B cell (primary cell): ENCODE measurements at regions not wholly inside any gene's neighbourhood (a gene's known extent, or its start where the extent isn't known, plus 50 kb on each side); places are given as distances from the start of the nearest gene placed in this dataset.

Experiments used
- ATAC-seq: fragments of 200-7000 bp; cut with Tn5 transposase; one replicate; pipeline ENCODE4 v1.10.0; 2021; ENCODE audit warnings: low read depth, mild to moderate bottlenecking, moderate number of reproducible peaks, moderate library complexity
- CTCF ChIA-PET: fragments of 350-600 bp; sonication (Branson Sonifier 250); formaldehyde crosslinking; loops from one replicate; lab custom pipeline; 2021; ENCODE audit warnings: antibody characterized with exemption, inconsistent platforms; lab: Charles Lee
- POLR2A ChIA-PET: fragments of 350-600 bp; sonication (Branson Sonifier 250); formaldehyde crosslinking; loops from one replicate; lab custom pipeline; 2021; ENCODE audit warnings: antibody characterized with exemption; lab: Charles Lee
- DNase-seq: peaks from one replicate; pipeline ENCODE4 v3.0.0; 2013
- H2AFZ ChIP-seq: 2 replicates; pipeline ENCODE4 v1.6.1; 2012; ENCODE audit warnings: mild to moderate bottlenecking, low read depth, low read length; ENCODE audit not compliant: insufficient read depth, poor library complexity, severe bottlenecking
- H3K27ac ChIP-seq, 2 donors: 1 replicate in 1 of 2; 2 replicates in 1 of 2; pipeline ENCODE4 v1.5.1; 2012 to 2013; ENCODE audit warnings: low read length in 2 of 2, mild to moderate bottlenecking in 2 of 2, moderate library complexity in 1 of 2
- H3K27me3 ChIP-seq, 4 experiments: fragments of 200-600 bp in 1 of 4; sonication (generic) in 1 of 4; replicated peaks in 1 of 4; 1 replicate in 2 of 4; 2 replicates in 2 of 4; pipeline versions ENCODE4 v1.6.1 to v1.7.0; 2013 to 2016; ENCODE audit warnings: low read length in 3 of 4, mild to moderate bottlenecking in 2 of 4, mixed read lengths in 1 of 4, moderate library complexity in 1 of 4; ENCODE audit not compliant: insufficient read depth in 4 of 4, control insufficient read depth in 3 of 4; ENCODE audit errors: control extremely low read depth in 1 of 4
- H3K36me3 ChIP-seq, 2 experiments: replicated peaks in 1 of 2; 1 replicate in 1 of 2; 2 replicates in 1 of 2; pipeline versions ENCODE4 v1.6.1 to v1.7.1; 2013; ENCODE audit warnings: low read length in 1 of 2; ENCODE audit not compliant: insufficient read depth in 2 of 2, control insufficient read depth in 1 of 2; ENCODE audit errors: control extremely low read depth in 1 of 2, extremely low read depth in 1 of 2
- H3K4me1 ChIP-seq, 2 donors: fragments of 200-600 bp in 1 of 2; sonication (generic) in 1 of 2; 1 replicate in 1 of 2; 2 replicates in 1 of 2; pipeline versions ENCODE4 v1.5.1 to v1.6.1; 2013 to 2017; ENCODE audit warnings: low read length in 2 of 2; ENCODE audit not compliant: control insufficient read depth in 2 of 2, insufficient read depth in 2 of 2
- H3K4me2 ChIP-seq: replicated peaks from 2 replicates; pipeline ENCODE3; 2012; ENCODE audit warnings: mild to moderate bottlenecking, low read depth, low read length; ENCODE audit not compliant: poor library complexity, severe bottlenecking
- H3K4me3 ChIP-seq, 5 experiments: fragments of 200-600 bp in 1 of 5; sonication (generic) in 1 of 5; 1 replicate in 3 of 5; 2 replicates in 2 of 5; pipeline versions ENCODE4 v1.5.1 to v1.7.0; 2011 to 2016; ENCODE audit warnings: low read length in 4 of 5, mild to moderate bottlenecking in 4 of 5, low read depth in 2 of 5, control low read depth in 1 of 5, moderate library complexity in 1 of 5; ENCODE audit not compliant: insufficient read depth in 1 of 5; ENCODE audit errors: control extremely low read depth in 1 of 5, extremely low read depth in 1 of 5
- H3K79me2 ChIP-seq: fragments of 200-600 bp; sonication (generic); one replicate; pipeline ENCODE4 v1.6.0; 2016; ENCODE audit warnings: low read length; ENCODE audit not compliant: control insufficient read depth, insufficient read depth
- H3K9ac ChIP-seq: fragments of 200-600 bp; sonication (generic); 2 replicates; pipeline ENCODE4 v1.6.1; 2017; ENCODE audit warnings: mild to moderate bottlenecking, low read length, moderate library complexity
- H3K9me3 ChIP-seq, 3 donors: one replicate each; pipeline versions ENCODE4 v1.6.1 to v1.7.1; 2013; ENCODE audit warnings: low read length in 2 of 3; ENCODE audit not compliant: control insufficient read depth in 2 of 3, insufficient read depth in 1 of 3; ENCODE audit errors: control extremely low read depth in 1 of 3
- H4K20me1 ChIP-seq: 2 replicates; pipeline ENCODE4 v1.6.0; 2012; ENCODE audit warnings: mild to moderate bottlenecking, low read length; ENCODE audit not compliant: insufficient read depth, control insufficient read depth, poor library complexity, severe bottlenecking
- H3K27ac Mint-ChIP-seq: one replicate; pipeline ENCODE4 v1.8.0; 2021; ENCODE audit warnings: mixed read lengths
- H3K27me3 Mint-ChIP-seq: one replicate; pipeline ENCODE4 v1.8.0; 2021; ENCODE audit warnings: mixed read lengths
- H3K4me1 Mint-ChIP-seq: one replicate; pipeline ENCODE4 v1.8.0; 2021; ENCODE audit warnings: mixed read lengths
- H3K4me3 Mint-ChIP-seq: one replicate; pipeline ENCODE4 v1.8.0; 2021; ENCODE audit warnings: mixed read lengths
- H3K9me3 Mint-ChIP-seq: one replicate; pipeline ENCODE4 v1.8.0; 2022; ENCODE audit warnings: mixed read lengths; ENCODE audit not compliant: insufficient read depth
- EZH2 ChIP-seq: IDR thresholded peaks from 2 replicates; pipeline ENCODE4 v1.6.1; 2012; ENCODE audit warnings: borderline replicate concordance, low read depth, mild to moderate bottlenecking, moderate library complexity, low read length; ENCODE audit not compliant: insufficient read depth, poor library complexity, severe bottlenecking
- WGBS: methylation state at CpG from one replicate; pipeline ENCODE4 v1.1.5; 2013; ENCODE audit warnings: missing lambda C conversion rate; ENCODE audit not compliant: insufficient coverage; 5-methylcytosine and 5-hydroxymethylcytosine counted together
- intact Hi-C: fragments of 100-400 bp; cut with micrococcal nuclease; formaldehyde crosslinking; loops from one replicate; pipeline ENCODE4 v1.10.0; 2022
- TF ChIP-seq, protein P1 (sequence below): fragments of 200-600 bp; IDR thresholded peaks from one replicate; pipeline ENCODE4 v1.8.0; 2022; ENCODE audit warnings: antibody characterized with exemption, mild to moderate bottlenecking

DNA sequence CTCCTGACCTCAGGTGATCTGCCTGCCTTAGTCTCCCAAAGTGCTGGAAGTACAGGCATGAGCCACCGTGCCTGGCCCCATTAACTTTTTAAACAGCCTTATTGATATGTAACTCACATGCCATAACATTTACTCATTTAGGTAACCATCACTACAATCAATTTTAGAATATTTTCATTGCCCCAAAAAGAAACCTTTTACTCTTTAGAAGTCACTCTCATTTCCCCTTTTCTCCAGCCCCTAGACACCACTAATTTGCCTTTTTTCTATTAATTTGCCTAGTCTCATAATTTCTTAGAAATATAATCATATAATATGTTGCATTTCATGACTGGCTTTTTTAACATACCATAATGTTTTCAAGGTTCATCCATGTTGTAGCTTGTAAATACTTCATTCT lies 57.2 kb upstream of the TACR1 start:
- no peaks in the 10 kb centered on the region for H3K27me3 Mint-ChIP-seq
- POLR2A ChIA-PET, result no interaction called here
- H3K4me2 ChIP-seq, result no peak overlapping the region
- H3K4me3 Mint-ChIP-seq, result no peak overlapping the region
- peaks cover 10% of the 10 kb centered on the region for H3K4me1 Mint-ChIP-seq
- intact Hi-C loops, result no loop called here
- no peaks in the 10 kb centered on the region for H3K27me3 ChIP-seq
- H3K9me3 Mint-ChIP-seq, result peaks cover 20% of the 10 kb centered on the region
- H3K36me3 ChIP-seq, result no peaks in the 10 kb centered on the region
- no peak overlapping the region for H3K4me3 ChIP-seq
- no peak overlapping the region for H2AFZ ChIP-seq
- H3K27ac Mint-ChIP-seq, result no peak overlapping the region
- CTCF ChIA-PET, result no interaction called here
- H3K9ac ChIP-seq, result no peak overlapping the region
- no peaks in the 10 kb centered on the region for H4K20me1 ChIP-seq
- WGBS, result 90% methylated on average over 1 of the region's 1 CpG
- no peak overlapping the region for H3K27ac ChIP-seq
- DNase-seq, result no peak
- TF ChIP-seq, protein P1, sequence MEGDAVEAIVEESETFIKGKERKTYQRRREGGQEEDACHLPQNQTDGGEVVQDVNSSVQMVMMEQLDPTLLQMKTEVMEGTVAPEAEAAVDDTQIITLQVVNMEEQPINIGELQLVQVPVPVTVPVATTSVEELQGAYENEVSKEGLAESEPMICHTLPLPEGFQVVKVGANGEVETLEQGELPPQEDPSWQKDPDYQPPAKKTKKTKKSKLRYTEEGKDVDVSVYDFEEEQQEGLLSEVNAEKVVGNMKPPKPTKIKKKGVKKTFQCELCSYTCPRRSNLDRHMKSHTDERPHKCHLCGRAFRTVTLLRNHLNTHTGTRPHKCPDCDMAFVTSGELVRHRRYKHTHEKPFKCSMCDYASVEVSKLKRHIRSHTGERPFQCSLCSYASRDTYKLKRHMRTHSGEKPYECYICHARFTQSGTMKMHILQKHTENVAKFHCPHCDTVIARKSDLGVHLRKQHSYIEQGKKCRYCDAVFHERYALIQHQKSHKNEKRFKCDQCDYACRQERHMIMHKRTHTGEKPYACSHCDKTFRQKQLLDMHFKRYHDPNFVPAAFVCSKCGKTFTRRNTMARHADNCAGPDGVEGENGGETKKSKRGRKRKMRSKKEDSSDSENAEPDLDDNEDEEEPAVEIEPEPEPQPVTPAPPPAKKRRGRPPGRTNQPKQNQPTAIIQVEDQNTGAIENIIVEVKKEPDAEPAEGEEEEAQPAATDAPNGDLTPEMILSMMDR, result no peak
- TF ChIP-seq EZH2, result no peak
- no peaks in the 10 kb centered on the region for H3K79me2 ChIP-seq
- peaks cover 5 to 34% (median 12%) of the 10 kb centered on the region in 3 donors for H3K9me3 ChIP-seq
- no peak for ATAC-seq
- H3K4me1 ChIP-seq, result no peaks in the 10 kb centered on the region

DNA sequence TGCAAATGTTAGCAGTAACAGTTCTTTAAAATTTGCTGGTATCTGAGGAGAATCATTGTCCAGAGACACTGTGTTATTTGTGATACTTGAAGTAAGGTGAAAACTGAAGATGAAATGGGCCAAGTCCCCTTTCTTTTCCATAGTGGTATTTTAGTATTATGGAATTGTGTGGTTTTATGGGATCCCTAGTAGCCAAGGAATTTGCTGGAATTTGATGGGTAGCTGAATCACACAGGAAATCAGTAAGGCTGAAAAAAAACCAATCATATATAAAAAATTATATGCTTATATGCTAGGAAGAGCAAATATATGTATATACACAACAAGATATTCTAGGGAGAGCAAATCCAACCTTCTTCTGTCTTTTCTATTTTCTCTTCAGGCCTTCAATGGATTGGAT lies 54.2 kb upstream of the TACR1 start:
- Mint-ChIP-seq H3K4me3 (no peak overlapping the region), H3K27me3 (no peaks in the 10 kb centered on the region), H3K4me1 (peaks cover 10% of the 10 kb centered on the region), H3K27ac (no peak overlapping the region), H3K9me3 (peaks cover 11% of the 10 kb centered on the region)
- Histone ChIP-seq H3K27me3 (no peaks in the 10 kb centered on the region), H3K9ac (no peak overlapping the region), H3K4me3 (no peak overlapping the region), H3K9me3 (peaks cover 7 to 22% (median 16%) of the 10 kb centered on the region in 3 donors), H2AFZ (no peak overlapping the region), H3K4me1 (no peaks in the 10 kb centered on the region), H3K36me3 (no peaks in the 10 kb centered on the region), H3K4me2 (no peak overlapping the region), H4K20me1 (no peaks in the 10 kb centered on the region), H3K27ac (no peak overlapping the region), H3K79me2 (no peaks in the 10 kb centered on the region)
- POLR2A ChIA-PET, result no interaction called here
- intact Hi-C loops, result no loop called here
- no peak for TF ChIP-seq EZH2
- TF ChIP-seq, protein P1, result no peak
- no peak for DNase-seq
- ATAC-seq, result no peak
- CTCF ChIA-PET, result no interaction called here
